A673 (cell line): ENCODE measurements at regions not wholly inside any gene's neighbourhood (a gene's known extent, or its start where the extent isn't known, plus 50 kb on each side); places are given as distances from the start of the nearest gene placed in this dataset.

Source experiments
- EZH2 ChIP-seq: fragments of 200-600 bp; sonication (generic); IDR thresholded peaks from 2 replicates; pipeline ENCODE4 v1.6.1; 2017; ENCODE audit warnings: borderline replicate concordance, low read depth, mild to moderate bottlenecking, mixed read lengths, antibody characterized with exemption, low read length; ENCODE audit not compliant: poor library complexity, severe bottlenecking
- TF ChIP-seq, protein P1 (sequence below): fragments of 300-800, 200-600 bp; sonication (generic); conservative IDR thresholded peaks from 2 replicates; pipeline ENCODE4 v1.5.1; 2017; ENCODE audit warnings: low read depth, mild to moderate bottlenecking, antibody characterized with exemption, low read length, moderate library complexity, mixed read lengths

- TF ChIP-seq, protein P1, sequence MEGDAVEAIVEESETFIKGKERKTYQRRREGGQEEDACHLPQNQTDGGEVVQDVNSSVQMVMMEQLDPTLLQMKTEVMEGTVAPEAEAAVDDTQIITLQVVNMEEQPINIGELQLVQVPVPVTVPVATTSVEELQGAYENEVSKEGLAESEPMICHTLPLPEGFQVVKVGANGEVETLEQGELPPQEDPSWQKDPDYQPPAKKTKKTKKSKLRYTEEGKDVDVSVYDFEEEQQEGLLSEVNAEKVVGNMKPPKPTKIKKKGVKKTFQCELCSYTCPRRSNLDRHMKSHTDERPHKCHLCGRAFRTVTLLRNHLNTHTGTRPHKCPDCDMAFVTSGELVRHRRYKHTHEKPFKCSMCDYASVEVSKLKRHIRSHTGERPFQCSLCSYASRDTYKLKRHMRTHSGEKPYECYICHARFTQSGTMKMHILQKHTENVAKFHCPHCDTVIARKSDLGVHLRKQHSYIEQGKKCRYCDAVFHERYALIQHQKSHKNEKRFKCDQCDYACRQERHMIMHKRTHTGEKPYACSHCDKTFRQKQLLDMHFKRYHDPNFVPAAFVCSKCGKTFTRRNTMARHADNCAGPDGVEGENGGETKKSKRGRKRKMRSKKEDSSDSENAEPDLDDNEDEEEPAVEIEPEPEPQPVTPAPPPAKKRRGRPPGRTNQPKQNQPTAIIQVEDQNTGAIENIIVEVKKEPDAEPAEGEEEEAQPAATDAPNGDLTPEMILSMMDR, result no peak
- no peak for TF ChIP-seq EZH2
Observed at GRCh38 chr4:137693641-137694040, 161.3 kb upstream of the PCDH18 start.
